Fibroblast of lung (primary cell): ENCODE measurements at regions not wholly inside any gene's neighbourhood (a gene's known extent, or its start where the extent isn't known, plus 50 kb on each side); places are given as distances from the start of the nearest gene placed in this dataset.

Experiments used
- DNase-seq, 2 donors: peaks; one replicate each; pipeline versions ENCODE4 v3.0.0 to v3.0.0-alpha.2; 2010; ENCODE audit warnings: low read depth in 2 of 2
- H2AFZ ChIP-seq: 2 replicates; pipeline ENCODE4 v1.5.1; 2012; ENCODE audit warnings: low read length, control low read depth, inconsistent platforms
- H3K27ac ChIP-seq: 2 replicates; pipeline ENCODE4 v1.5.1; 2011; ENCODE audit warnings: low read length, control low read depth; ENCODE audit not compliant: insufficient read depth
- H3K27me3 ChIP-seq: 2 replicates; pipeline ENCODE4 v1.5.1; 2011; ENCODE audit warnings: mild to moderate bottlenecking, low read length; ENCODE audit not compliant: control insufficient read depth, insufficient read depth
- H3K36me3 ChIP-seq: 2 replicates; pipeline ENCODE4 v1.5.1; 2011; ENCODE audit warnings: low read length; ENCODE audit not compliant: control insufficient read depth, insufficient read depth
- H3K4me1 ChIP-seq: 2 replicates; pipeline ENCODE4 v1.5.1; 2011; ENCODE audit warnings: low read length; ENCODE audit not compliant: control insufficient read depth, insufficient read depth; ENCODE audit errors: extremely low read depth
- H3K4me2 ChIP-seq: 2 replicates; pipeline ENCODE4 v1.5.1; 2011; ENCODE audit warnings: low read length, control low read depth; ENCODE audit not compliant: insufficient read depth; ENCODE audit errors: extremely low read depth
- H3K4me3 ChIP-seq, 4 experiments: fragments of 200-600 bp in 1 of 4; sonication (generic) in 1 of 4; replicated peaks in 1 of 4; 2 replicates each; pipeline ENCODE4 v1.5.1; 2011 to 2016; ENCODE audit warnings: low read length in 4 of 4, low read depth in 3 of 4, mild to moderate bottlenecking in 3 of 4, control low read depth in 2 of 4, inconsistent platforms in 1 of 4, mixed read lengths in 1 of 4; ENCODE audit not compliant: insufficient read depth in 1 of 4; ENCODE audit errors: control extremely low read depth in 1 of 4
- H3K79me2 ChIP-seq: 2 replicates; pipeline ENCODE4 v1.5.1; 2012; ENCODE audit warnings: mild to moderate bottlenecking, low read length, inconsistent platforms; ENCODE audit not compliant: control insufficient read depth, insufficient read depth
- H3K9ac ChIP-seq: 2 replicates; pipeline ENCODE4 v1.5.1; 2011; ENCODE audit warnings: mild to moderate bottlenecking, low read length, control low read depth; ENCODE audit not compliant: insufficient read depth
- H3K9me3 ChIP-seq: 2 replicates; pipeline ENCODE4 v1.5.1; 2012; ENCODE audit warnings: low read depth, low read length; ENCODE audit not compliant: control insufficient read depth, insufficient read depth
- H4K20me1 ChIP-seq: 2 replicates; pipeline ENCODE4 v1.5.1; 2011; ENCODE audit warnings: low read length; ENCODE audit not compliant: control insufficient read depth, insufficient read depth; ENCODE audit errors: extremely low read depth
- EZH2 ChIP-seq: IDR thresholded peaks from 2 replicates; pipeline ENCODE4 v1.5.1; 2012; ENCODE audit warnings: low read length, control low read depth, mild to moderate bottlenecking; ENCODE audit errors: missing control alignments
- TF ChIP-seq, protein P1 (sequence below), 2 donors: IDR thresholded peaks in 1 of 2; conservative IDR thresholded peaks in 1 of 2; 1 replicate in 1 of 2; 2 replicates in 1 of 2; pipeline ENCODE4 v1.5.1; 2011 to 2012; ENCODE audit warnings: low read length in 2 of 2, control low read depth in 1 of 2, inconsistent platforms in 1 of 2, low read depth in 1 of 2, mild to moderate bottlenecking in 1 of 2

DNA sequence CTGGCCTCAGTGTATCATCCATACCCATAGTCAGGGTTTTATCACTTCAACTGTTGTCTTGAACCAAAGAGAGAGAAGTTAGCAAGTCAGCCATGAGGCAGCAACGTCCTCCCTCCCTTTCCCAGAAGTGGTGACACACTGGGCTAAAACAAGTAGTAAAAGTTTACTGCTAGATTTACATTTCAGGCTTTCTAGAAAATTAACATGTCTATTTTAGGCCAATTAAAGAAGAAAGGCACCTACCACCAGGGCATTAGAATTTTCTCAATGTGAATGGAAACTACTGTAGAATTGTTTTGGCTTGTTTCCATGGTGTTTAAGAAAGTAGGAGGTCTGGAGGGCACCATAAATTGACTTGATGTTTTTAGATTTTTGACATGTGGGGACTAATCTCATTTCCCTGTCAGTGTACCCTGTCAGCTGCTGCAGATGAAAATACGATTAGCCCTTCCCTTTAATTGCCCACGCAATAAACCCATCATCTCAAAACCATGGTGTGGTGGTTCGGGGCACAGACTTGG, 121.8 kb upstream of the ELL2 start:
- Histone ChIP-seq H3K79me2 (no peaks in the 10 kb centered on the region), H3K27ac (no peak overlapping the region), H3K4me3 (no peak overlapping the region), H3K4me2 (no peak overlapping the region), H3K9ac (no peak overlapping the region), H2AFZ (no peak overlapping the region), H3K9me3 (no peaks in the 10 kb centered on the region), H3K27me3 (no peaks in the 10 kb centered on the region), H4K20me1 (no peaks in the 10 kb centered on the region), H3K4me1 (peaks cover 3% of the 10 kb centered on the region), H3K36me3 (no peaks in the 10 kb centered on the region)
- no peak for TF ChIP-seq EZH2
- TF ChIP-seq, protein P1, sequence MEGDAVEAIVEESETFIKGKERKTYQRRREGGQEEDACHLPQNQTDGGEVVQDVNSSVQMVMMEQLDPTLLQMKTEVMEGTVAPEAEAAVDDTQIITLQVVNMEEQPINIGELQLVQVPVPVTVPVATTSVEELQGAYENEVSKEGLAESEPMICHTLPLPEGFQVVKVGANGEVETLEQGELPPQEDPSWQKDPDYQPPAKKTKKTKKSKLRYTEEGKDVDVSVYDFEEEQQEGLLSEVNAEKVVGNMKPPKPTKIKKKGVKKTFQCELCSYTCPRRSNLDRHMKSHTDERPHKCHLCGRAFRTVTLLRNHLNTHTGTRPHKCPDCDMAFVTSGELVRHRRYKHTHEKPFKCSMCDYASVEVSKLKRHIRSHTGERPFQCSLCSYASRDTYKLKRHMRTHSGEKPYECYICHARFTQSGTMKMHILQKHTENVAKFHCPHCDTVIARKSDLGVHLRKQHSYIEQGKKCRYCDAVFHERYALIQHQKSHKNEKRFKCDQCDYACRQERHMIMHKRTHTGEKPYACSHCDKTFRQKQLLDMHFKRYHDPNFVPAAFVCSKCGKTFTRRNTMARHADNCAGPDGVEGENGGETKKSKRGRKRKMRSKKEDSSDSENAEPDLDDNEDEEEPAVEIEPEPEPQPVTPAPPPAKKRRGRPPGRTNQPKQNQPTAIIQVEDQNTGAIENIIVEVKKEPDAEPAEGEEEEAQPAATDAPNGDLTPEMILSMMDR (conservative IDR thresholded peaks at IDR 0.05 in 1 of 2, IDR thresholded peaks at IDR 0.05 in 1 of 2; ENCODE audit: low read depth in 1 of 2, low read length in 2 of 2), result no peak
- no peak for DNase-seq

DNA sequence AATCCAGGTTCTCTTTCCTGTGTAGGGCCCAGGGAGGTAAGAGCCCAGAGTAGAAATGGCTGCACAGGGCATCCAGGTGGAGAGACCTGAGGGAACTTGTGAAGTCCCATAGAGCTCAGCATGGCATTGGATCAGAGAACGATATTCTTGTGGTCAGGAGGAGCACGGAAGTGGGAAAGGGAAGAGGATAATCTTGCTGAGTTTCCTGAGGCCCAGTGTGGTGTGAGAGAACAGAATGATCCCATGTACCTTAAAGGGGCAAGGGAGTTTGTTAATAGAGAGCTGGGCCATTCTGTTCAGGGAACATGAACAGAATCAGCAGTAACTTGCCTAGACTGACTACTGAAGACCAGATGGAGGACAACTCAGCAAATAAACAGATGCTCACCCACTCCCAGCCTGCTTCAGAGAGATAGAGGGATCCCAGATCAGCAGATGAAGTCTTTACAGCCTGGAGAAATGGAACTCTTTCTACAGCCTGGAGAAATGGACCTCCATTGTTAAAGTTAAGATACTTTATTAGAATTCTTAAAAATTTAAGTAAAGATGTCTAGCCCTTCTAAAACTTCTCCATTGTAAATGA, 119.7 kb upstream of the ELL2 start:
- DNase-seq, result no peak
- Histone ChIP-seq H3K36me3 (no peaks in the 10 kb centered on the region), H4K20me1 (no peaks in the 10 kb centered on the region), H3K79me2 (no peaks in the 10 kb centered on the region), H3K4me1 (peaks cover 5% of the 10 kb centered on the region), H3K9ac (no peak overlapping the region), H3K9me3 (no peaks in the 10 kb centered on the region), H3K4me2 (no peak overlapping the region), H2AFZ (no peak overlapping the region), H3K27me3 (no peaks in the 10 kb centered on the region), H3K4me3 (no peak overlapping the region), H3K27ac (no peak overlapping the region)
- TF ChIP-seq, protein P1 (conservative IDR thresholded peaks at IDR 0.05 in 1 of 2, IDR thresholded peaks at IDR 0.05 in 1 of 2; ENCODE audit: low read depth in 1 of 2, low read length in 2 of 2), result no peak
- no peak for TF ChIP-seq EZH2

DNA sequence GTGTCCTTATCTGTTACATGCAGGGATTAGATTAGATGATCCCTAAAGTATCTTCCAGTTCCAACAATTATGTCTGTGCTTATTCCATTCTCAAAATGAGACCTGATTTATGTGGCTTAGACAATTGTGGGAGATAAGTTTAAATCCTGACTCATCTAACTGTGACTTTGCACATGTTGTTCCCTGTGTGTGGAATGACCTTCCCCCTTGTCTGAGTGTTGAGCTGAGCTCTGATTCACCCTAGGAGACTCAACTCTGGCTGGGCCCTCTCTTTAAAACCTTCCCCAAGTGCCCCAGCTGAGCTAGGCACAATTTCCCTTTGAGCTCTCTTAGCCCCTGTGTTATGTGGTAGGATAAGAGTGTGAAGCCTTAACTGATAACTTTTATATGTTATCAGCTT, 118.9 kb upstream of the ELL2 start:
- Histone ChIP-seq H3K4me2 (no peak overlapping the region), H3K36me3 (no peaks in the 10 kb centered on the region), H3K9me3 (no peaks in the 10 kb centered on the region), H3K27me3 (no peaks in the 10 kb centered on the region), H3K79me2 (no peaks in the 10 kb centered on the region), H3K4me1 (peaks cover 5% of the 10 kb centered on the region), H3K4me3 (no peak overlapping the region), H3K9ac (no peak overlapping the region), H4K20me1 (no peaks in the 10 kb centered on the region), H3K27ac (no peak overlapping the region), H2AFZ (no peak overlapping the region)
- DNase-seq, result peak; percentile 69 to 84
- TF ChIP-seq EZH2, result no peak
- TF ChIP-seq, protein P1 (conservative IDR thresholded peaks at IDR 0.05 in 1 of 2, IDR thresholded peaks at IDR 0.05 in 1 of 2; ENCODE audit: low read depth in 1 of 2, low read length in 2 of 2), result no peak
